ENCODE measurements at regions not wholly inside any gene's neighbourhood (a gene's known extent, or its start where the extent isn't known, plus 50 kb on each side); places are given as distances from the start of the nearest gene placed in this dataset.

DNA sequence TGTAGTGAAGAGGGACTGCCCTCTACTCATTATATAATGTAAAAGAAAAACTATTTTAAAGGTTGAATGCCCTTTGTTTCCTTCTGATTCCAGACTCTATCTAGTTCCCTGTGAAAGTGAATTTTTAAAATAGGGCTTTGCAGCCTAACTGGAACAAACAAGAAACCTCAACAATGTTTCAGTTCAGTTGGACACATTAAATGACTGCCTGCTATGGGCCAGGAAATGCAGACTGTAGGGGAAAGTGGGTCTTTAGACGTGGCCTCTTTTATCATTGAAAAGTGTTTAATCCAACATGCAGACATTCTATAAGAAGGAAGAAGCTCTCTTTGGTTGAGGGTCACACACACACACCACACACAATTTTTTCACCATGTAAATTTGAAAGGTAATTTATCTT lies 289.1 kb downstream of the ICE1 start:
- DNase-seq: no peak

DNA sequence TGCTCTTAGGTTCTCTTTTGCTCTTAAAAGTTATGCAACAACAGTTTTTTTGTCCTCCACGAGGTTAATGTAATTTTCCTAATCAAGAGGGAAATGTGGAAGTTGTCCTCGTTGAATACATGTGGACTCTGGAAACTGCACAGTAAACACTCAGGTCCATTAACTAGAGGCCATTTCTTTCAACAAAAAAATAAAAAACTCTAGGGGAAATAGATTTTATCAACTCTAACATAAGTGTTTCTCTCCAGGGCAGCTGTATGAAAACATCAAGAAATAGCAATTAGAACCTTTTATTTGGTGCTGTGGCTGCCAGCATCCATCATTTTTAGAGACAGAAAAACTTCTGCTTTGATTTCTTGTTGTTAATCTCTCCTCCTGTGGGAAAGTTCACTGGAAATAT lies 288.6 kb downstream of the ICE1 start:
- DNase-seq: no peak

GRCh38 chr5:5710471-5710870 lies 288.0 kb downstream of the ICE1 start:
- DNase-seq: no peak

- no peak for DNase-seq
Observed at GRCh38 chr5:5708367-5708919, 286.0 kb downstream of the ICE1 start.

- DNase-seq: no peak
Observed at GRCh38 chr5:5705010-5705409, 282.5 kb downstream of the ICE1 start.

DNA sequence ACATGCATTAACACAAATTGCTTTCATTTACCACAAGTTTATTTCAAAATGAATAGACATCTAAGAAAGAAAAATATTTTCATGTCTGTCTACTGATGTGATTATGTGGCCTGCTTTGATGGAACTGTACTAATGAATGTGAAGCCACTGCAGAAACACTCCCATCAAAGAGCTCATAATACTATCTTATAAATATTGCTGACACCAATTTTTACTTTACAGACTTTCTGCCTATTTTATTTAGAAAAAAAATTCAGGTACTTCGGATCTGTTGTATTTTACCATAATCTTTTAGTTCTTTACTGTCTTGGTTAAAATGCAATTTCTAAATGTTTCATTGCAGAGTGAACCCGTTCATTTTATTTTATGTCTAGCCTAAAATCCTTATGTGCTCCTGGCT lies 281.9 kb downstream of the ICE1 start:
- DNase-seq: no peak

GRCh38 chr5:5702934-5703333 lies 280.5 kb downstream of the ICE1 start:
- no peak for DNase-seq

DNA sequence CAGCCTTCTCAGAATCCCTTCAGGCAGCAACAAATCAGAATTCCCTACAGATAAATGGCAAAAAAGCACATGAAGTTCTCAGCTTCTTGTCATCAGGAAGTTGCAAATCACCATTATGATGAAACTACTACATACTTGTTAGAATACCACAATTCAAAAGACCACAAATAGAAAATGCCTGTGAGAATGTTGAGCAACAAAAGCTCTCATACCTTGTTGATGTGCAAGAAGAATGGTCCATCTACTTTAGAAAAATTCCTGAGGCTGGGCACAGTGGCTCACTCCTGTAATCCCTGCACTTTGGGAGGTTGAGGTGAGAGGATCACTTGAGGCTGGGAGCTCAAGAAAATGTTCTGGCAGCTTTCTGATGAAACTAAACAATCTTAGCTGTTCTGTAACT lies 278.1 kb downstream of the ICE1 start:
- DNase-seq: no peak

DNA sequence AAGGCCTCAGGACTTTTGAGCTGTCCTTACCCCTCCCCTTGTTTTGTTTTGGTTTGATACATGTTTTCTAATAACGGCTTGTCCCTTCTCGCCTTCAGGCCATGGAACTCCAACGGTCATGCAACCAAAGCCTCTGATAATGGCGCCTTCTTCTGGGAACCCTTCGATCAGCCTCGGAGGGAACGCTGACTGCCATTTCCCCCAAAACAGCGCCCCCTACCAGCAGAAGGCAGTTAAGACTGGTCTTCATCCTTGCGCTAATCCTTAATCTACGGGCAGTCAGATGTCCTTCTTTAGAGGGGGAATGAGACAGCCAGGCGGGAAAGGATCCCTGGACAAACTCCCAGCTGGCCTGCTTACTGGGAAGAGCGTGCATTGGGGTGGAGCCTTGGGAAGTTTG lies 276.6 kb downstream of the ICE1 start:
- no peak for DNase-seq

DNA sequence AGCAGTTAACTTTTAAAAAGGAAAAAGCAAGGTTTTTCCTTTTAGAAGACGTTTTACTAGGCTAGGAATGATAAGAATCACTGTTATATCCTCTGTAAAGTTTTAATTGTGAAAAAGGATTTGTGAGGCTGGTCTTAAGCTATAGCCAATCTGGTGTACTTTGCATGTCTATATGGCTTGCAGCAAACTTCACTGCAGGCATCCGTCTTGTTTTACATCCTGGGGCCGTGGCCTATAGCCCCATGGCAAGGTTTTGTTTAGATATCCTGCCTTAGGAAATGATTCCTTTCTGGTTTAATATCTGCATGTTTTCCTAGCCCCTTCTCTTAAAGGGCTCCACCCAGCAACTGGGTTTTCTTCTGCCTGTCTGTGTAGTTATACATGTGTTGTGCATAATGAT lies 272.8 kb downstream of the ICE1 start:
- no peak for DNase-seq

GRCh38 chr5:5688925-5689310 lies 266.4 kb downstream of the ICE1 start:
- DNase-seq: no peak

DNA sequence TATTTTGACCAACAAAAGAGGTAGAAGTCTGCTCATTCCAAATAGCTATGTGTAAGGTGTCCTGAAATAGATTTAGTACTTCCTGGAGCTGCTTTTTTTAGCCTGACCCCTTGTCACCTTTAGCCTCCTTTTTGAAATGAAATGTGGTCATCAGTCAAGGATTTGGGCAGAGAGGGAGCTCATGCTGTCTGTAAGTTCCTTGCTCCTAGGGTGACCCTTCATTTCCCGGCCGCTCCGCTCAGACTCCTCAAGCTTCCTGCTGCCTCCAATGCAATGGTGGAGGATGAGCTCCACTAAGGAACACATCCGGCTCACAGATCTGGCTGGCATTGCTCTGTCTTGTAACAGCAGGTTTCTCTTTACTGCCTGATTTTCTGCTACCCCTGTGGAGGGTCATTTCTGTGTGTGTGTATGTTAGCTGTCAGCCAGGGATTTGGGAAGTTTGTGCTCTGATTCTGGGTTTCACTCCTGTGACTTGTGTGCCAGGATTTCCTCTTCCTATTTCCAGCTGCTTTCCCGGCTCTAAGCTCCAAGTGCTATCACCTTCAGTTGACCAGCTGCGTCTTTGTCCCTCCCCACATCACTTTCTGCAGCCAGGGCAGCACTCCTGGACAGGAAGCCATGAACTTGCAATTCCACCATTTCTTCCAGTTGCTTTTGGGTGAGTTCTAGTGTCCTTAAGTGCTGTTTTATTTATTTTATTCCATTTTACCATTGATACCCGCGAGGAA lies 265.9 kb downstream of the ICE1 start:
- no peak for DNase-seq

DNA sequence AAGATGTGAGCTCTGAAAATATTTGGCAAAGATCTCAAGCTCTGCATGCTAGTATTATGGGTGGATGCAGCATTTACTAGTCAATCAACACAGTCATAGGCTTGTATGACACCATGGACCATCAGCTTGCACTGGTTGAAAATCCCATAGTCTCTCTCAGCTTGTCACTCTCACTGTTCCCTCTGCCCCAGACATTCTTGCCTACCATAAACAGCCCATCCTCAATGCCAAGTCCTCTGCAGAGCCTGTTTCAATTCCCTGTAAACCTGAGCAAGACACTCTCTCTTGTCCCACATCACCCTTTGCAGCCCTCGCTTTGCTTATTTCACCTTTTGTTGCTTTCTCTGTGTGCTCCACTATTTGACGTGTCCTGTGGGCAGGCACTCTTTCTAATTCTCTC lies 264.6 kb downstream of the ICE1 start:
- DNase-seq: no peak

DNA sequence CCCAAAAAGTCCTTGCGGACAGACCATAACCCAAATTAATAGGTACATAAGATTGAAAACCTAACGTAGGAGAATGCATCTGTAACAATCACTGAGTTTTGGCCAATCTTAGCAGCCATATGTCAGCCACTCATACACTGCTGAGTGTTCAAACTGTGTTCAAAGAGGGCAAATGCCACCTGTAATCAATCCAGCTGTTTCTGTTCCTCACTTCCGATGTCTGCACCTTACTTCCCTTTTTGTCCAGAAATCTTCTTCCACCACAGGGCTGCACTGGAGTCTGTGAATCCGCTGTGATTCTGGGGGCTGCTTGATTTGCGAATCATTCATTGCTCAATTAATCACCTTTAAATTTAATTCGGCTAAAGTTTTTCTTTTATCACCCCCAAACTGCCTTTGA lies 263.9 kb downstream of the ICE1 start:
- no peak for DNase-seq

DNA sequence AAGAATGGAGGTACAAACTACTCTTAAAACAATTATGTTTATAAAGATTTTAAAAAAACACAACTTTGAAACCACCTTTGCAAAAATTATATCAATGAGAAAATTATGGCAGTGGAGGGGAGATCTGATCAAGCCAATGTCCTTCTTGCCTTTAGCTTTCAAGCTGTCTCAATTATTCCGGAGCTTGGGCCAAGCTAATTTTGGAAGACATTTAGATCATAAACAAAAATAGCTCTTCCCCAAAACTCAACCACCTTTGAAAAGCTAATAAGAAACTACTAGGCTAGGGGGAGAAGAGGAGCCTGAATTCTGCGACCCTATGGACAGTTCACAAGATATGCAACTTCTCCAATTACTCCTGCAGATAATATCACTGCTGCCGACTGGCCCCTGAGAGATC lies 263.3 kb downstream of the ICE1 start:
- no peak for DNase-seq

DNA sequence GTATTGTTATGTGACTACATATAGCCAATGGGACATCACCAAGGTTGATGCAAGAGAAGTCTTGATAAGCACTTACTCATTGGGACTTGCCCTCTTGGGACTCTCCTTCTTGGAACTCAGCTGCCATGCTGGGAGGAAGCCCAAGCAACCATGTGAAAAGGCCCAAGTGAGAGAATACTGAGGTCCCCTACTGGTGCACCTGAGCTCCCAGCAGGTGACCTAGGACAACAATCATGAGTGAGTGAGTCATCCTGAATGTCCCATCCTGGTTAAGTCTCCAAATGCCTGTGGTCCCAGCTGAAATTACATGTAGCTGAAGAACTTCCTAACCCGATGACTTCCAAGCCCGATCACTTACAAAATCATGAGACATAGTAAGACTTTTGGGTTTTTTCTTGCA lies 260.7 kb downstream of the ICE1 start:
- DNase-seq: no peak

GRCh38 chr5:5678909-5679308 lies 256.4 kb downstream of the ICE1 start:
- DNase-seq: no peak

GRCh38 chr5:5677738-5678137 lies 255.3 kb downstream of the ICE1 start:
- no peak for DNase-seq

DNA sequence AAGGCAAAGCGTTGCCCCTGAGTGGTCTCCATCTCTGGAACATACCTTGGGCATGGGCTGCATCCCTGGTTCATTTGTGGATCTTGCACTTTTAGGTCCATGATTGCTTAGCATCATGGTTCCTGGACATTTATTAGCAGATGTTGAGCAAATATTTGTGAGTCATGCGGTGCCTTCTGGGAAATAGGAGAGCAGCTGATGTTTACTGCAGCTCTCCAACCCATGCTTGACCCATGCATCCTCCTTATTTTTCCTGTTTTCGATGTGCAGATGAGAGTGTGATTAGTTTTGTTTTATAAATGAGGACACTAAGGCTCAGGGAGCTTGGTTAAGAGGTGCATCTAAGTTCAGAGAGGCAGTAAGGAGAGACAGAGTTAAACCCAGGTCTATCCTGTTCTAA lies 253.7 kb downstream of the ICE1 start:
- no peak for DNase-seq

GRCh38 chr5:5675511-5675910 lies 253.0 kb downstream of the ICE1 start:
- DNase-seq: no peak

GRCh38 chr5:5671823-5672222 lies 249.3 kb downstream of the ICE1 start:
- DNase-seq: no peak

GRCh38 chr5:5667136-5667554 lies 244.7 kb downstream of the ICE1 start:
- no peak for DNase-seq

DNA sequence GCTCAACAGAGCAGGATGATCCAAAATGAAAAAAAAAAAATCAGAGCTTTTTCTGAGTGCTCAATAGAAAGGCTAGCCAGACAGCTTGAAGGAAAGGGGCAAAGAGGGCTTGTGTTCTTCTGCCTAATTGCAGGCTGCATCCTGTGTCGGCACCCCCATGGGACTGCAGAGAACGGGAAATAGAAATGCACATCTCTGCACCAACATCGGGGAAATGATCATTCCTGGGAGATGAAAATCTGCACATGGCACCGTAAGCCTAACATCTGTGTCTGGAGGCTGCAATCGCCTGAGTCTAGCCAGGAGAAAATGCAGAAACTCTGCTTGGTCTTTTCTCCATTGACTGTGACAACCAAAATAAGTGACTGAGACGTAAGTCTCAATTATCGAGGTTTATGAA lies 243.9 kb downstream of the ICE1 start:
- no peak for DNase-seq

DNA sequence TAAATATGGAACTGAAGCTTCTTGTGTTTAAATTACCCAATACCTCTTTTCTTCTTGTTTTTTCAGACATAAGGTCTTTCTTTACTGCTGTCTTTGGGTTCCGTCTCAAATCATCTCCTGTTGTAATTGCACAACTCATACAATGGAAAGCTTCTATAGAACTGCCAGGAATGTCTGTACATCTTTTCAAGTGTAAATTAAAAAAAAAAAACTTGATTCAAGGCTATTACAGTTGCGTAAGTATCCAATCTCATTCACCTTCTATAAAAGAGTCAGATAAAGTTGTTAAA lies 243.5 kb downstream of the ICE1 start:
- no peak for DNase-seq

DNA sequence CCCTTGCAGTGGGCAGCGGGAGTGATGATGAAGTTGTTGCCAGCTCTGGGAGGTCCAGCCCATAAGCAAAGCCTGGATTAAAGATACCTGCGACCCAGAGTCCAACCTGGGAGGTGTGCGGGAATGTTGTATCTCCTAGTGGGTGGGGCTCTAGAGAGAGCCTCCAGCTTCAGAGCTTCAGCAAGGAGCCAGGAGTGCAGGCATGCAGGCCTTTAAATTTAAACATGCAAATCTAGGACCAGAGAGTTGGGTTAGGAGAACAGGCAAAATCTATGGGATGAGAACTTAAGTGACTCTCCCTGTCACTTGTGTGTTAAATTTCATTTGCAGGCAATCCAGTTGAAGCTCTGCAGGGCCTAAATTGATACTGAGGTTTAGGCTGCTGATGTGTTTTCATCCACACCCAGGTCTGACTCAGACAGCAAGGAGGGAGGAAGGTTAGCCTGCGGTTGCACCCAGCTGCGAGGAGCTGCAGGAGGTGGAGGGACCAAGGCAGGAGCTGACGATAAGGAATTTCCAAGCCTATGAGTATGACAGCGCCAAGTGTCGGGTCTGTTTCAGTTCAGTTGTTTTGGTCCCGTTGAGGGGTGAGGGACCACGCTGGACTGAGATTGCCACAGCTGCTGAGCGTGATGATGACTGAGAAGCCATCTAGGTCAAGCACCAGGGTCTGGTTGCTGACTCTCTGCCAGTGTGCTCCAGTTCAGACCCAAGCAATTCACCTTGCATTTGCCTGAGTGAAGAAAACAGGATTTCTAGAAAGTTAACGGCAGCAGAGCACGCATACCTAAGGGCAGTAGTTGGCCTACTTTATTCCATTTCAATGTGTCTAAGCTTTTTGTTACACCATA lies 243.0 kb downstream of the ICE1 start:
- no peak for DNase-seq
